ENCODE measurements at regions not wholly inside any gene's neighbourhood (a gene's known extent, or its start where the extent isn't known, plus 50 kb on each side); places are given as distances from the start of the nearest gene placed in this dataset.

DNA sequence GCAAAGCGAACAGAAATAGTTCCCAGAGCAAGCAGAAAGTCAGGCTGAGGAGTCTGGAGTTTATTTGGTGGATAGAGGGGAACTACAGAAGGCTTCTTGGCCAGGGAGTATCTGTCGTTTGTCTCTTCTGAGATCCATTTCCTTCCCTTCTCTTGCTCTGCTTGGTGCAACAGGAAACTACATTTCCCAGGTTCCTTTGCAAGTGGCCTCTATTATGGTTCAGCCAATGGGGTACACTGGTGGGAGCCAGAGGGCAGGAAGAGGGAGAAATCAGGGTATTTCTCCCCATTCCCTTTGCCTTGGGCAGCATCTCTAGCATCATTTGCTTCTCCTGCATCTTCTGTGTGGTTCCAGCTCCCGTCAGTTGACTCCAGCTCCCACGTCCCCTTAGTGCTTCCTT lies 142.1 kb downstream of the BCOR start:
- TF ChIP-seq SUZ12 (IDR thresholded peaks at IDR 0.05; ENCODE audit: extremely low read depth, insufficient read depth, insufficient read length) (no peak), YY1 (IDR thresholded peaks at IDR 0.05; ENCODE audit: insufficient read depth, insufficient read length) (no peak)

Measured in NT2/D1 (cell line).